HG03064 (cell line): ENCODE measurements at regions not wholly inside any gene's neighbourhood (a gene's known extent, or its start where the extent isn't known, plus 50 kb on each side); places are given as distances from the start of the nearest gene placed in this dataset.
"Not testable (repeated sequence)": the region's sequence is repeated elsewhere in the genome, so short reads cannot be mapped to it uniquely, and the experiment has no call there.

Experiments used
- ATAC-seq: cut with Tn5 transposase; IDR thresholded peaks from one replicate; pipeline ENCODE4 v1.9.1; 2021; ENCODE audit warnings: low read depth; ENCODE audit not compliant: unreplicated experiment

- no peak for ATAC-seq
These were observed 61.7 kb downstream of the KPNA2 start for GRCh38 chr17:68097161-68097805.

- not testable (repeated sequence) for ATAC-seq
These were observed 63.8 kb downstream of the KPNA2 start for GRCh38 chr17:68099341-68099753.

GRCh38 chr17:68100000-68100641 is 64.6 kb downstream of the KPNA2 start:
- no peak for ATAC-seq

GRCh38 chr17:68101075-68101986 is 65.8 kb downstream of the KPNA2 start:
- ATAC-seq: peak; percentile 54

- ATAC-seq: no peak
These were observed 66.4 kb downstream of the KPNA2 start for GRCh38 chr17:68101987-68102314.

- ATAC-seq: no peak
These were observed 66.8 kb downstream of the KPNA2 start for GRCh38 chr17:68102318-68102758.

GRCh38 chr17:68103148-68103547 is 67.6 kb downstream of the KPNA2 start:
- no peak for ATAC-seq

GRCh38 chr17:68106085-68106484 is 70.5 kb downstream of the KPNA2 start:
- ATAC-seq: no peak

- no peak for ATAC-seq
These were observed 71.8 kb downstream of the KPNA2 start for GRCh38 chr17:68107373-68107772.

GRCh38 chr17:68108313-68109000 is 72.9 kb downstream of the KPNA2 start:
- ATAC-seq: no peak

GRCh38 chr17:68109404-68109803 is 73.9 kb downstream of the KPNA2 start:
- ATAC-seq: not testable (repeated sequence)

GRCh38 chr17:68116211-68116610 is 80.7 kb downstream of the KPNA2 start:
- not testable (repeated sequence) for ATAC-seq

GRCh38 chr17:68122587-68122986 is 87.1 kb downstream of the KPNA2 start:
- no peak for ATAC-seq

GRCh38 chr17:68125111-68125870 is 89.8 kb downstream of the KPNA2 start:
- ATAC-seq: no peak

- ATAC-seq: no peak
These were observed 92.4 kb downstream of the KPNA2 start for GRCh38 chr17:68127914-68128313.

GRCh38 chr17:68131456-68131855 is 95.9 kb downstream of the KPNA2 start:
- ATAC-seq: no peak

GRCh38 chr17:68133346-68134045 is 98.0 kb downstream of the KPNA2 start:
- no peak for ATAC-seq

- ATAC-seq: no peak
These were observed 98.6 kb downstream of the KPNA2 start for GRCh38 chr17:68134046-68134637.

- ATAC-seq: no peak
These were observed 99.2 kb downstream of the KPNA2 start for GRCh38 chr17:68134731-68135130.
